Progenitor cell of endocrine pancreas (in vitro differentiated cells): ENCODE measurements at regions not wholly inside any gene's neighbourhood (a gene's known extent, or its start where the extent isn't known, plus 50 kb on each side); places are given as distances from the start of the nearest gene placed in this dataset.
"Not testable (repeated sequence)": the region's sequence is repeated elsewhere in the genome, so short reads cannot be mapped to it uniquely, and the experiment has no call there.

Experiments
- DNase-seq: peaks from one replicate; pipeline ENCODE4 v3.0.0; 2021; ENCODE audit warnings: low spot score; ENCODE audit not compliant: unreplicated experiment
- H3K27ac Mint-ChIP-seq: 2 replicates; pipeline ENCODE4 v1.8.0; 2021; ENCODE audit warnings: mild to moderate bottlenecking, moderate library complexity, mixed read lengths
- H3K27me3 Mint-ChIP-seq: 2 replicates; pipeline ENCODE4 v1.8.0; 2021; ENCODE audit warnings: mixed read lengths
- H3K36me3 Mint-ChIP-seq: 2 replicates; pipeline ENCODE4 v1.8.0; 2022; ENCODE audit warnings: mixed read lengths; ENCODE audit not compliant: insufficient read depth
- H3K4me1 Mint-ChIP-seq: 2 replicates; pipeline ENCODE4 v1.8.0; 2021; ENCODE audit warnings: low read depth, mixed read lengths
- H3K4me3 Mint-ChIP-seq: 2 replicates; pipeline ENCODE4 v1.8.0; 2021; ENCODE audit warnings: low read depth, mild to moderate bottlenecking, moderate library complexity, mixed read lengths
- H3K9me3 Mint-ChIP-seq: 2 replicates; pipeline ENCODE4 v1.8.0; 2021; ENCODE audit warnings: low read depth, mixed read lengths
- TF ChIP-seq, protein P1 (sequence below): fragments of 200-600 bp; sonication (generic); IDR thresholded peaks from one replicate; pipeline ENCODE4 v1.5.0; 2021; ENCODE audit warnings: antibody characterized with exemption, mild to moderate bottlenecking; ENCODE audit not compliant: unreplicated experiment

DNA sequence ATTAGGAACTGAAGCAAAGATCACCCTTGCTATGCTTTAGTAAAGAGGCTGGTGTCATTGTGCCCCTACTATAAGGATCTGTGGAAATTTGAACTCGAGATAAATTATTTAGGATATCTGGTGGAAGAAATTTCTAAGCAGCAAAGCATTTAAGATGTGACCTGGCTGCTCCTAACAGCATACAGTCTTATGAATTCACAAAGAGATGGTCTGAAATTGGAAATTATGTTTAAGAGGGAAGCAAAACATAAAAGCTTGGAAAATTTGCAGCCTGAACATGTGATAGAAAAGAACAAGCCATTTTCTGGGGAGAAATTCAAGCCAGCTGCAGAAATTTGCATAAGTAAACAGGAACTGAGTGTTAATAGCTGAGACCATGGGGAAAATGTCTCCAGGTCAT is 223.7 kb downstream of the FBXO4 start:
- Mint-ChIP-seq H3K4me3 (no peak overlapping the region), H3K36me3 (peaks cover 6% of the 10 kb centered on the region), H3K27ac (no peak overlapping the region), H3K27me3 (no peaks in the 10 kb centered on the region), H3K9me3 (peaks cover 31% of the 10 kb centered on the region), H3K4me1 (no peaks in the 10 kb centered on the region)
- TF ChIP-seq, protein P1, sequence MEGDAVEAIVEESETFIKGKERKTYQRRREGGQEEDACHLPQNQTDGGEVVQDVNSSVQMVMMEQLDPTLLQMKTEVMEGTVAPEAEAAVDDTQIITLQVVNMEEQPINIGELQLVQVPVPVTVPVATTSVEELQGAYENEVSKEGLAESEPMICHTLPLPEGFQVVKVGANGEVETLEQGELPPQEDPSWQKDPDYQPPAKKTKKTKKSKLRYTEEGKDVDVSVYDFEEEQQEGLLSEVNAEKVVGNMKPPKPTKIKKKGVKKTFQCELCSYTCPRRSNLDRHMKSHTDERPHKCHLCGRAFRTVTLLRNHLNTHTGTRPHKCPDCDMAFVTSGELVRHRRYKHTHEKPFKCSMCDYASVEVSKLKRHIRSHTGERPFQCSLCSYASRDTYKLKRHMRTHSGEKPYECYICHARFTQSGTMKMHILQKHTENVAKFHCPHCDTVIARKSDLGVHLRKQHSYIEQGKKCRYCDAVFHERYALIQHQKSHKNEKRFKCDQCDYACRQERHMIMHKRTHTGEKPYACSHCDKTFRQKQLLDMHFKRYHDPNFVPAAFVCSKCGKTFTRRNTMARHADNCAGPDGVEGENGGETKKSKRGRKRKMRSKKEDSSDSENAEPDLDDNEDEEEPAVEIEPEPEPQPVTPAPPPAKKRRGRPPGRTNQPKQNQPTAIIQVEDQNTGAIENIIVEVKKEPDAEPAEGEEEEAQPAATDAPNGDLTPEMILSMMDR, result no peak
- no peak for DNase-seq

DNA sequence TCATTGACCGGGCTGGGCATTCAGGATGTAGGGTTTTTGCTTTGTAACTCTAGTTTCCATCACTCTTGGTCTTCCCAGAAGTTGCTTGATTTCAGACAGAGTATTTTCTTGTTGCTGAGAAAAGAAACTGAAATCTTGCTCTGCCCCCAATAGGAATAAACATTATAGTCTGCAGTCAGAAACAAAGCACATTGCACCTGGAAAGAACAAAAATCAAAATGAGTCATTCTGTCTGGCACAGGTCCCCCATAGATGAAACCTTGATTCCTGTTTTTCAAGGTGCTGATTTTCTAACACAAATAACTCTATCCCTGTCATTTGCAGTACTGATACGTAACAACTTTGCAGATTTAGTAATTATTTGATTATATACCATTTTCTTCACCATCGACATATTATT is 232.1 kb downstream of the FBXO4 start:
- Mint-ChIP-seq H3K4me1 (peaks cover 10% of the 10 kb centered on the region), H3K36me3 (no peaks in the 10 kb centered on the region), H3K4me3 (no peak overlapping the region), H3K9me3 (peaks cover 3% of the 10 kb centered on the region), H3K27me3 (no peaks in the 10 kb centered on the region), H3K27ac (no peak overlapping the region)
- no peak for DNase-seq
- TF ChIP-seq, protein P1, result no peak

DNA sequence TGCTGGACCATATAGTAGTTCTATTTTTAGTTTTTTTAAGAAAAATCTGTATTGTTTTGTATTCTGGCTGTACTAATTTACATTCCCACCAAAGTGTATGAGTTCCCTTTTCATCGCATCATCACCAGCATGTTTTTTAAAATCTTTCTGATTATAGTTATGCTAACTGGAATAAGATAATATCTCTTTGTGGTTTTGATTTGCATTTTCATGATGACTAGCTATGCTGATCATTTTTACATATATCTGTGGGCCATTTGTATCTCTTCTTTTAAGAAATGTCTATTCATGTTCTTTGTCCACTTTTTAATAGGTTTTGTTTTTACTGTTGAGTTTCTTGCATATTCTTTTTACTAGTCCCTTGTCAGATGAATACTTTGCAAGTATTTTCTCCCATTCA is 238.0 kb downstream of the FBXO4 start:
- H3K4me3 Mint-ChIP-seq, result no peak overlapping the region
- DNase-seq, result no peak
- H3K36me3 Mint-ChIP-seq, result no peaks in the 10 kb centered on the region
- TF ChIP-seq, protein P1, result no peak
- no peaks in the 10 kb centered on the region for H3K4me1 Mint-ChIP-seq
- no peaks in the 10 kb centered on the region for H3K27me3 Mint-ChIP-seq
- H3K9me3 Mint-ChIP-seq, result no peaks in the 10 kb centered on the region
- H3K27ac Mint-ChIP-seq, result no peak overlapping the region

DNA sequence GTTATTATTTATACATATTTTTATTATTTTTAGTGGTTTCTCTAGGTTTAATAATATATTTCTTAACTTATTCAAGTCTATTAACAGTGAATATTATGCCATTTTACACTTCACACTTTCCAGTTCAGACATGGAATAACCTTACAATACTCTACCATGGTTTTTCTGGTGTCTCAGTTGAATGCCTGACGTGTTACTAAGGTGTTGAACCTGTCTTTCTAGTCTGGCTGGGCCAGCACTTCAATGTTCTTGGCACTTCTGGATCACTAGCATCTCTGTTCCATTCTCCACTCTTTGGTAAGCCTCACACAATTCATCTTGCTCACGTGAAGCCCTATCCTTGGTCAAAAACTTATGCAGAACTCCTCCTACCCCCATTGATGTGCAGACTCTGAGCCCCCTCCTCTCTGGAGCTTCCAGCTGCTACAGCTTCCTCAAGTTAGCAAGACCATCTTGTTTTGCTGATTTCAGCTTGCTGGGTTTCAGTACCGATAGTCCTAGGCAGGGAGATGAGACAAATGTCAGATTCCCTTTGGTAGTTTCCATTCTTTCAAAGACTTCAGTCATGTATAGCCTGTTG is 243.1 kb downstream of the FBXO4 start:
- no peak overlapping the region for H3K27ac Mint-ChIP-seq
- no peaks in the 10 kb centered on the region for H3K36me3 Mint-ChIP-seq
- H3K4me3 Mint-ChIP-seq, result no peak overlapping the region
- H3K27me3 Mint-ChIP-seq, result no peaks in the 10 kb centered on the region
- H3K9me3 Mint-ChIP-seq, result no peaks in the 10 kb centered on the region
- DNase-seq, result no peak
- H3K4me1 Mint-ChIP-seq, result no peaks in the 10 kb centered on the region
- TF ChIP-seq, protein P1, result no peak

DNA sequence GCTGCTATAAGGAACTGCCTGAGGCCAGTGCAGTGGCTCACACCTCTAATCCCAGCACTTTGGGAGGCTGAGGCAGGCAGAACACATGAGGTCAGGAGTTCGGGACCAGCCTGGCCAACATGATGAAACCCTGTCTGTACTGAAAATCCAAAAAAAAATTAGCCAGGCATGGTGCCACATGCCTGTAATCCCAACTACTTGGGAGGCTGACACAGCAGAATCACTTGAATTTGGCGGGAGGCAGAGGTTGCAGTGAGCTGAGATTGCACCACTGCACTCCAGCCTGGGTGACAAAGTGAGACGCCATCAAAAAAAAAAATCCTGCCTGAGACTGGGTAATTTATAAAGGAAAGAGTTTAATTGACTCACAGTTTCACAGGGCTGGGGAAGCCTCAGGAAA is 247.1 kb upstream of the GHR start:
- H3K27ac Mint-ChIP-seq, H3K27me3 Mint-ChIP-seq, H3K36me3 Mint-ChIP-seq, DNase-seq, H3K4me1 Mint-ChIP-seq, H3K4me3 Mint-ChIP-seq: not testable (repeated sequence)
- H3K9me3 Mint-ChIP-seq, result peaks cover 14% of the 10 kb centered on the region

DNA sequence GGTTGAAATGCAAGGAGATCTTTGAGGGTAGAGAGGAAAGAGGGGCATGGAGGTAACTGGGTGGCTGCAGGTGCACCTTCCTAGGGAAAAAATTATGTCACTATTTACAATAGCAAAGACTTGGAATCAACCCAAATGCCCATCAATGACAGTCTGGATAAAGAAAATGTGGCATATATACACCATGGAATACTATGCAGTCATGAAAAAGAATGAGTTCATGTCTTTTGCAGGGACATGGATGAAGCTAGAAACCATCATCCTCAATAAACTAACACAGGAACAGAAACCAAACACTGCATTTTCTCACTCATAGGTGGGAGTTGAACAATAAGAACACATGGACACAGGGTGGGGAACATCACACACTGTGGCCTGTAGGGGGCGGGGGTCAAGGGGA is 243.4 kb upstream of the GHR start:
- not testable (repeated sequence) for H3K27ac Mint-ChIP-seq, H3K27me3 Mint-ChIP-seq, H3K4me3 Mint-ChIP-seq, H3K36me3 Mint-ChIP-seq, DNase-seq, H3K4me1 Mint-ChIP-seq
- H3K9me3 Mint-ChIP-seq, result peaks cover 14% of the 10 kb centered on the region
